Spleen (tissue), 7 donors: ENCODE measurements at regions not wholly inside any gene's neighbourhood (a gene's known extent, or its start where the extent isn't known, plus 50 kb on each side); places are given as distances from the start of the nearest gene placed in this dataset.

Experiments
- CTCF ChIP-seq, 11 experiments: fragments of 200-600 bp in 7 of 11; fragments of 450-650 bp in 4 of 11; sonication (generic) in 4 of 11; IDR thresholded peaks in 8 of 11; conservative IDR thresholded peaks in 3 of 11; 1 replicate in 7 of 11; 2 replicates in 4 of 11; pipeline versions ENCODE4 v1.4.0 to v1.8.0; 2016 to 2021; ENCODE audit warnings: antibody characterized with exemption in 11 of 11, inconsistent platforms in 4 of 11, mild to moderate bottlenecking in 1 of 11
- POLR2A ChIP-seq, 3 donors: fragments of 450-650 bp; IDR thresholded peaks; one replicate each; pipeline ENCODE4 v1.5.1; 2017; ENCODE audit warnings: antibody characterized with exemption in 3 of 3, mild to moderate bottlenecking in 1 of 3
- donor health status: DM: no; HTN: no; CAD: no; lungs with moderate emphysema.
- donor health status: DM: no; HTN: no; CAD: no.
- donor health status: DM: no; HTN: no; CAD: no.

GRCh38 chr2:239814116-239814860 is 210.9 kb downstream of the NDUFA10 start:
- TF ChIP-seq POLR2A (IDR thresholded peaks at IDR 0.05) = no peak
- TF ChIP-seq CTCF (IDR thresholded peaks at IDR 0.05 in 8 of 11, conservative IDR thresholded peaks at IDR 0.05 in 3 of 11) = no peak
